Uterus (tissue), 3 donors: ENCODE measurements at regions not wholly inside any gene's neighbourhood (a gene's known extent, or its start where the extent isn't known, plus 50 kb on each side); places are given as distances from the start of the nearest gene placed in this dataset.
"Not testable (repeated sequence)": the region's sequence is repeated elsewhere in the genome, so short reads cannot be mapped to it uniquely, and the experiment has no call there.

Source experiments
- DNase-seq, 2 donors: peaks; one replicate each; pipeline ENCODE4 v3.0.0-alpha.2; 2019 to 2020
- H3K27ac ChIP-seq, 2 donors: fragments of 200-600 bp; sonication (generic); 1 replicate in 1 of 2; 2 replicates in 1 of 2; pipeline ENCODE4 v1.5.1; 2016 to 2018
- H3K27me3 ChIP-seq, 2 donors: fragments of 200-600 bp; sonication (generic); one replicate each; pipeline ENCODE4 v1.5.1; 2018 to 2019; ENCODE audit warnings: control low read depth in 1 of 2
- H3K36me3 ChIP-seq, 2 donors: fragments of 200-600 bp; sonication (generic); one replicate each; pipeline ENCODE4 v1.5.1; 2019; ENCODE audit warnings: control low read depth in 1 of 2
- H3K4me1 ChIP-seq, 2 donors: fragments of 200-600 bp; sonication (generic); one replicate each; pipeline ENCODE4 v1.5.1; 2018 to 2019; ENCODE audit warnings: control low read depth in 1 of 2
- H3K4me3 ChIP-seq, 2 donors: fragments of 200-600 bp; sonication (generic); 1 replicate in 1 of 2; 2 replicates in 1 of 2; pipeline ENCODE4 v1.5.1; 2018 to 2019; ENCODE audit warnings: mild to moderate bottlenecking in 1 of 2
- H3K9me3 ChIP-seq, 2 donors: fragments of 200-600 bp; sonication (generic); one replicate each; pipeline ENCODE4 v1.5.1; 2019; ENCODE audit warnings: control low read depth in 1 of 2
- POLR2A ChIP-seq, 2 donors: fragments of 450-650 bp; IDR thresholded peaks; one replicate each; pipeline ENCODE4 v1.6.1; 2016; ENCODE audit warnings: antibody characterized with exemption in 2 of 2, mild to moderate bottlenecking in 1 of 2, moderate library complexity in 1 of 2
- intact Hi-C: fragments of 100-400 bp; cut with DNase I; formaldehyde crosslinking; loops from one replicate; pipeline ENCODE4 v1.15.1; 2023; ENCODE audit warnings: low total_unique reads
- TF ChIP-seq, protein P1 (sequence below), 4 experiments: fragments of 200-600 bp in 2 of 4; fragments of 450-650 bp in 2 of 4; sonication (generic) in 2 of 4; IDR thresholded peaks; one replicate each; pipeline ENCODE4 v1.5.1; 2016 to 2019; ENCODE audit warnings: antibody characterized with exemption in 4 of 4, mild to moderate bottlenecking in 2 of 4, moderate library complexity in 1 of 4
- donor health status: DM: yes; HTN: yes; CAD: no.

DNA sequence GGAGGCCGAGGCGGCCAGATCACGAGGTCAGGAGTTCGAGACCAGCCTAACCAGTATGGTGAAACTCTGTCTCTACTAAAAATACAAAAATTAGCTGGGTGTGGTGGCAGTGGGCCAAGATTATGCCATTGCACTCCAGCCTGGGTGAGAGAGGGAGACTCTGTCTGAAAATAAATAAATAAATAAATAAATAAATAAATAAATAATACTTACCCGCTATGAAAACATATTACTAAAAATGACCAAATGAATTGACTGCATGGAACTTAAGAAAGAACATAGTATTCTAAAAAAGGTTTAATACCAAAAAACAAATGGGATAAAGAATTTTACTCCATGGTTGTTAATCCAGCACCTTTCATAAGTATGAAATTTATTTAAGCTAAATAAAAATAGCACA lies 305.0 kb downstream of the GATA3 start:
- intact Hi-C loops: no loop called here
- no peak overlapping the region for H3K4me3 ChIP-seq
- no peaks in the 10 kb centered on the region for H3K36me3 ChIP-seq
- H3K27ac ChIP-seq: no peak overlapping the region
- DNase-seq: no peak
- no peaks in the 10 kb centered on the region for H3K9me3 ChIP-seq
- H3K4me1 ChIP-seq: no peaks in the 10 kb centered on the region
- no peak for TF ChIP-seq POLR2A (IDR thresholded peaks at IDR 0.05)
- TF ChIP-seq, protein P1, sequence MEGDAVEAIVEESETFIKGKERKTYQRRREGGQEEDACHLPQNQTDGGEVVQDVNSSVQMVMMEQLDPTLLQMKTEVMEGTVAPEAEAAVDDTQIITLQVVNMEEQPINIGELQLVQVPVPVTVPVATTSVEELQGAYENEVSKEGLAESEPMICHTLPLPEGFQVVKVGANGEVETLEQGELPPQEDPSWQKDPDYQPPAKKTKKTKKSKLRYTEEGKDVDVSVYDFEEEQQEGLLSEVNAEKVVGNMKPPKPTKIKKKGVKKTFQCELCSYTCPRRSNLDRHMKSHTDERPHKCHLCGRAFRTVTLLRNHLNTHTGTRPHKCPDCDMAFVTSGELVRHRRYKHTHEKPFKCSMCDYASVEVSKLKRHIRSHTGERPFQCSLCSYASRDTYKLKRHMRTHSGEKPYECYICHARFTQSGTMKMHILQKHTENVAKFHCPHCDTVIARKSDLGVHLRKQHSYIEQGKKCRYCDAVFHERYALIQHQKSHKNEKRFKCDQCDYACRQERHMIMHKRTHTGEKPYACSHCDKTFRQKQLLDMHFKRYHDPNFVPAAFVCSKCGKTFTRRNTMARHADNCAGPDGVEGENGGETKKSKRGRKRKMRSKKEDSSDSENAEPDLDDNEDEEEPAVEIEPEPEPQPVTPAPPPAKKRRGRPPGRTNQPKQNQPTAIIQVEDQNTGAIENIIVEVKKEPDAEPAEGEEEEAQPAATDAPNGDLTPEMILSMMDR (IDR thresholded peaks at IDR 0.05): no peak
- no peaks in the 10 kb centered on the region for H3K27me3 ChIP-seq

DNA sequence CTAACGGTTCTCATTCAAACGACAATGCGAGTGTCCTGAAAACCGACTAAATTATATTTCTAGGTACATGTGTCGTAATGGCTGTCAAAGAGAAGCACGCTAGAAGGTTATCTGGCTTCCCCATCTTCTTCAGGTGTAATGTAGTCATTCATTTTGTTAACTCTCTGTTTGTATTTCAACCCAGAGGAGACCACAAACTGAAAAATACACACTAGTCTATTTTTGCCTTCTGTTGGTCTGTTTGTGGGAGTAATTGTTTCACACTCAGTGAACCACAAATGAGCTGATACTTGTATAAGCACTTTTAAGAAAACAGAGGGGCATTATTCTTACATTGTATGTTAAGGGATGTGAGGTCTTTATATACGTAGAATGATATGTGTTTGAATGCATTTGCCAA lies 305.9 kb downstream of the GATA3 start:
- Histone ChIP-seq H3K27ac (no peak overlapping the region), H3K9me3 (no peaks in the 10 kb centered on the region), H3K4me1 (no peaks in the 10 kb centered on the region), H3K36me3 (no peaks in the 10 kb centered on the region), H3K27me3 (no peaks in the 10 kb centered on the region), H3K4me3 (no peak overlapping the region)
- TF ChIP-seq, protein P1 (IDR thresholded peaks at IDR 0.05): no peak
- no peak for TF ChIP-seq POLR2A (IDR thresholded peaks at IDR 0.05)
- no peak for DNase-seq
- intact Hi-C loops: no loop called here

DNA sequence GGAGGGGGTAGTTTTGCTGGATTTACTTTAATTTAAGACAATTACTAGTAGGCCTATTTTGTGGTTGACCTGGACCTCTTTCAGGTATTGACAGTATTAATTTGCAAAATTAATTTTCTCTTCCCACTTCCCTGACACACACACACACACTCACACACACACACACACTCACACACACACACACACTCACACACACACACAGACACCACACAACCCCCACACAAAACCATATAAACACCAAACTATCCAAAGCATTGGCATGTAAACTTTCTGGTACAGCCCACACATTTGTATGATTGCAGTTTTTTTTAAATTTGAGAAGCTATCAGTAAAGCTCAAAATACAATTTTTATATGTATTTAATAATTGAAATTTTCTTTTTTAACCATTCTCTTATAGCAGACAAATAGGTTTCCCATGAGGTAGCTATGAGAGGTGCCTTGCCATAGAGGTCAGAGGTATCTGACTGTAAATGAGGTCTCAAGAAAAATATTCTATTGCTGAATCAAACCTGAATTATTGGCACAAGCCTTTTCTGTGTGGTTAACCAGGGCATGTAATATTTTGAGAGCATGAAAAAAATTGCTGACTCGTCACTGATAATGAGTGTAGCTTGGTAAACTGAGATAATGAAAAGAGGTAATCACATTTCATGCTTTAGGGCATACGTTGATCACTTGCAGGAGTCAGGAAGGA lies 306.5 kb downstream of the GATA3 start:
- no peaks in the 10 kb centered on the region for H3K9me3 ChIP-seq
- no peaks in the 10 kb centered on the region for H3K27me3 ChIP-seq
- DNase-seq: no peak
- no peak overlapping the region for H3K4me3 ChIP-seq
- intact Hi-C loops: no loop called here
- H3K4me1 ChIP-seq: no peaks in the 10 kb centered on the region
- TF ChIP-seq, protein P1 (IDR thresholded peaks at IDR 0.05): no peak
- TF ChIP-seq POLR2A (IDR thresholded peaks at IDR 0.05): no peak
- no peaks in the 10 kb centered on the region for H3K36me3 ChIP-seq
- no peak overlapping the region for H3K27ac ChIP-seq

DNA sequence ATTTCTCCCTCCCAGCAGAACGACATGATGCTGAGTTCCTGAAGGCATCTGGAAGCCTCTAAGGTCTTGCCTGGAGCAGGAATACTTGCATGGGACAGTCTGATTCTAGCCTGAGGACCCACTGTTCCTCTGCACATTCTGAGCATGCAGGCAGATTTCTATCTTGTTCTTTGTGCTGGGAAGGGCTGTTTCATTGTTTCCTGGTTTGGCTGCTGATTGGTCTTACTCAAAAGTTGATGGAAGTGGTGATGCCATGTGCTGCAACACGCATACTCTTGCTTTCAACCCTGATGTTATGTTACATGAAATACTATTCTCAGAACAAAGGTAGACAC lies 307.0 kb downstream of the GATA3 start:
- Histone ChIP-seq H3K27me3 (no peaks in the 10 kb centered on the region), H3K4me1 (no peaks in the 10 kb centered on the region), H3K36me3 (no peaks in the 10 kb centered on the region), H3K4me3 (no peak overlapping the region), H3K27ac (no peak overlapping the region), H3K9me3 (no peaks in the 10 kb centered on the region)
- no peak for DNase-seq
- intact Hi-C loops: no loop called here
- TF ChIP-seq POLR2A (IDR thresholded peaks at IDR 0.05): no peak
- TF ChIP-seq, protein P1 (IDR thresholded peaks at IDR 0.05): no peak

DNA sequence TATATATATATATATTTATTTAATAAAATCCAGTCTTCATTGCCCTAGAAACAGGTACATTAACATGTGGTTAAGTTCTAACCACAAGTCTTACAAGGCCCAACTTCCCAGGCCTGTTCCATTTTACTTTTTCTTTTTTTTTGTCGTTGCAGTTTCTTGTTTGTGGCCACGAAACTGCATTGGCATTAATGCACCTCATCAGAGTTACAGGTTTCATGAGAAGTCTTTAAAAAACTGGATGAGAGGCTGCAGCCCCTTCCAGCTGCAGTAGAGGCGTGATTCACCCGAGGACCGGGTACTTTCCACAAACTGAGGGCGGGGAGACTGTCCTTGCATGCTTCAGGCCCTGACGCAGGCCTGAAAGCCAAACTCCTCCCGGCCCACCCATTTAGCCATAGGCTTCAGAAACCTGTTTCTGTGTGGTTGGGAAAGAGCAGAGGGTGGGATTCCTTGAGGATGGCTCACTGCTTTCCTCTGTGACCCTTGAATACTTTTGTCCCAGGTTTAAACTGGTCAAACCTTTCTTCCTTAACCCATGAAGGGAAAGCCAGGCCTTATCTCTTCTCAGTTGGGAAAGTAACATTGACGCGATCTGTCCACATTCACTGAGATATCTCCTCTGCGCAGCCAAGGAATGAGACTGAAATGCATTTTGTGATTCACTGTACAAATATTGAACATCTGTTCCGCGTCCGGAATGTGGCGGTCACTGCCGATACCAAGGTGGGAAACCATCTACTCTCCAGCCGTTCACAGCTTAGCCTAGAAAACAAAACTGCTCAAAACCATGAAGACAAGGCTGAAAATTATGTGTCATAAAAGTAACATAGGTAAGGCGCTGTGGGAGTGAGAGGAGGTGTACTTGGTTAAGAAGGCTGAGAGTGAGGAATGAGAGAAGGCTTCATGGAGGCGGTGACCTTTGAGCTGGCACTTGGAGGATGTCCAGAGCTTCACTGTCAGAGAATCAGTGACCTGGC lies 311.7 kb downstream of the GATA3 start:
- Histone ChIP-seq H3K4me1 (no peaks in the 10 kb centered on the region), H3K27ac (no peak overlapping the region), H3K4me3 (no peak overlapping the region), H3K9me3 (no peaks in the 10 kb centered on the region), H3K27me3 (no peaks in the 10 kb centered on the region), H3K36me3 (no peaks in the 10 kb centered on the region)
- DNase-seq: no peak
- intact Hi-C loops: no loop called here
- TF ChIP-seq POLR2A (IDR thresholded peaks at IDR 0.05): no peak
- TF ChIP-seq, protein P1 (IDR thresholded peaks at IDR 0.05): no peak

DNA sequence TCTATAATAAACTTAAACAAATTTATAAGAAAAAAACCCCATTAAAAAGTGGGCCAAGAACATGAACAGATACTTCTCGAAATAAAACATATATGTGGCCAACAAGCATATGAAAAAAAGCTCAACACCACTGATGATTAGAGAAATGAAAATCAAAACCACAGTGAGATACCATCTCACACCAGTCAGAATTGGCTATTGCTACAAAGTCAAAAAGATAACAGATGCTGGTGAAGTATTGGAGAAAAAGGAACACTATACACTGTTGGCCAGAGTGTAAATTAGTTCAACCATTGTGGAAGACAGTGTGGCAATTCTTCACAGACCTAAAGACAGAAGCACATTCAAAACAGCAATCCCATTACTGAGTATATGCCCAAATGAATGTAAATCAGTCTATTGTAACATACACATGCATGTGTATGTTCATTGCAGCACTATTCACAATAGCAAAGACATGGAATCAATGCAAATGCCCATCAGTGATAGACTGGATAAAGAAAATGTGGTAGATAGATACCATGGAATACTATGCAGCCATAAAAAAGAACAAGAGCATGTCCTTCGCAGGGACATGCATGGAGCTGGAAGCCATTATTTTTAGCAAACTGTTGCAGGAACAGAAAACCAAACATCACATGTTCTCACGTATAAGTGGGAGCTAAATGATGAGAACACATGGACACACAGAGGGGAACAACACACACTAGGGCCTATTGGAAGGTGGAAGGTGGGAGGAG lies 313.4 kb downstream of the GATA3 start:
- H3K4me1 ChIP-seq, H3K4me3 ChIP-seq, H3K27me3 ChIP-seq, intact Hi-C loops, H3K27ac ChIP-seq, H3K36me3 ChIP-seq, H3K9me3 ChIP-seq, DNase-seq: not testable (repeated sequence)
